ENCODE measurements at regions not wholly inside any gene's neighbourhood (a gene's known extent, or its start where the extent isn't known, plus 50 kb on each side); places are given as distances from the start of the nearest gene placed in this dataset.

DNA sequence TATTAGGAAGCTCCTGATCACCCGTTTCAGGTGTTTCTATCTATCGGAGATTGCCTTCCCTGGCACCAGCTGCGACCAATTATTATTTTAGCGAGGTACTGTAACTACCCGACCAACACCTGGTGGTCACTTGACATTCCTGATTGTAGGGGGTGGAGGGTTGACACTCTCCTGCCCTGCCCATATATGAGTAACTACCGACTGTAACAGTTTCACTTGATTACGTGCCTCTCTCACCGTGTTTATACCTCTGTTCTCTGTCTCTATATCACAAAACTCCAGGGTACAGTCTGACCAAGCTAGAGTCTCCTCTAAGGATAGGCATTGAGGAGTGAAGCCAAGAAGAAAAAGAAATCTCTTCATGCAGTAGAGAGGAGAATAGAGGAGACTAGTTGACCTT is 268.0 kb upstream of the LRATD1 start:
- TF ChIP-seq, protein P1, sequence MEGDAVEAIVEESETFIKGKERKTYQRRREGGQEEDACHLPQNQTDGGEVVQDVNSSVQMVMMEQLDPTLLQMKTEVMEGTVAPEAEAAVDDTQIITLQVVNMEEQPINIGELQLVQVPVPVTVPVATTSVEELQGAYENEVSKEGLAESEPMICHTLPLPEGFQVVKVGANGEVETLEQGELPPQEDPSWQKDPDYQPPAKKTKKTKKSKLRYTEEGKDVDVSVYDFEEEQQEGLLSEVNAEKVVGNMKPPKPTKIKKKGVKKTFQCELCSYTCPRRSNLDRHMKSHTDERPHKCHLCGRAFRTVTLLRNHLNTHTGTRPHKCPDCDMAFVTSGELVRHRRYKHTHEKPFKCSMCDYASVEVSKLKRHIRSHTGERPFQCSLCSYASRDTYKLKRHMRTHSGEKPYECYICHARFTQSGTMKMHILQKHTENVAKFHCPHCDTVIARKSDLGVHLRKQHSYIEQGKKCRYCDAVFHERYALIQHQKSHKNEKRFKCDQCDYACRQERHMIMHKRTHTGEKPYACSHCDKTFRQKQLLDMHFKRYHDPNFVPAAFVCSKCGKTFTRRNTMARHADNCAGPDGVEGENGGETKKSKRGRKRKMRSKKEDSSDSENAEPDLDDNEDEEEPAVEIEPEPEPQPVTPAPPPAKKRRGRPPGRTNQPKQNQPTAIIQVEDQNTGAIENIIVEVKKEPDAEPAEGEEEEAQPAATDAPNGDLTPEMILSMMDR (IDR thresholded peaks at IDR 0.05) = no peak
- no peak for TF ChIP-seq POLR2A (IDR thresholded peaks at IDR 0.05)
- TF ChIP-seq POLR2AphosphoS5 (IDR thresholded peaks at IDR 0.05) = no peak
- TF ChIP-seq EP300 (IDR thresholded peaks at IDR 0.05; ENCODE audit: low read depth) = no peak
